HG03457 (cell line): ENCODE measurements at regions not wholly inside any gene's neighbourhood (a gene's known extent, or its start where the extent isn't known, plus 50 kb on each side); places are given as distances from the start of the nearest gene placed in this dataset.
"Not testable (repeated sequence)": the region's sequence is repeated elsewhere in the genome, so short reads cannot be mapped to it uniquely, and the experiment has no call there.

Experiments
- ATAC-seq: cut with Tn5 transposase; IDR thresholded peaks from one replicate; pipeline ENCODE4 v1.9.1; 2021; ENCODE audit warnings: moderate number of reproducible peaks; ENCODE audit not compliant: unreplicated experiment

DNA sequence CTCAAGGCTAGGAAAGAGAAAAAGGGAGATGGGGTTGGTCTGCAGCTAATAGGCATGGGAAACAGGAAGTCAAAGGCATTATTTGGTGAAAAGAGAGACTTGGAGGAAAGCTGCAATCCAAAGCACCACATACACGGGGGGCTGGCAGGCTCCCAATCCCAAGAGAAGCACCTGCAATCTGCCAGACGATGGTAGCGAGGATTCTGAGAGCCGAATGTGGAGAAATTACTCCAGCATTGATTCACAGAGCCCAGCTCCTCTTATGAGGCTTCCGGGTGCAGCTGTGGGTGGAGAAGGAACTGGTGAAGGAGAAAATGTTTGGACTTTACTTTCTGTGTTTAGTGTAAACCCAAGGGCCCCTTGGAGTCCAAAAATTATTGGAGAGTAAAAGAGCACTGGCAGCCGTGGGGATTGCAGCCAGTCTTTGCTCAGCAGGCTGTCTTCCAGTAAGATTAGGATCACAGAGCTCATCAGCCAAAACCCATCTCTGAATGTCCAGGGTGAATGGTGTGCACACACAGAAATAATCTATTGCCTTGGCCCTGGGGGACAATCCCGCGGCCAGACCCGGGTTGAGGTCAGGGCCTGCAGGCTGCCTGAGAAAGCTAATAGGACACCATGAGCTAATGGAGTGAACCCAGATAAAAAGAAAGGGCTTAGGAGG is 197.6 kb downstream of the KIT start:
- no peak for ATAC-seq

DNA sequence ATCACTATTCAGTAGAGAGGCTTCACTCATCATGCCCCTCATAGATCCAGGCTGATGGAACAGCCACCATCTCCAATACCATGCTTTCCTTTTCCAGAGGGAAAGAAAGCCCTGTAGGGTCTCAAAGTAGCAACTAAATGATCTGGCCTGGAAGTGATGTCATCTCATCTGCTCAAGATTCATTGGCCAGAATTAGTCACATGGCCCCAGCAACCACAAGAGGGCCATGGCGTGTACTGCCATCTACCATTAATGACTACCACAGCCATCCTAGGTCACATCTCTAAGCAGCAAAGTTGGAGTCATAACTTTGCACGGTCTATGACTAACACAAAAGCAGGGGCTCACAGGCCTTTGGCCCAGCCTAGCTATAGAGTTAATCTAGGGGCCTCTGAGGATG is 194.8 kb downstream of the KIT start:
- ATAC-seq = no peak

DNA sequence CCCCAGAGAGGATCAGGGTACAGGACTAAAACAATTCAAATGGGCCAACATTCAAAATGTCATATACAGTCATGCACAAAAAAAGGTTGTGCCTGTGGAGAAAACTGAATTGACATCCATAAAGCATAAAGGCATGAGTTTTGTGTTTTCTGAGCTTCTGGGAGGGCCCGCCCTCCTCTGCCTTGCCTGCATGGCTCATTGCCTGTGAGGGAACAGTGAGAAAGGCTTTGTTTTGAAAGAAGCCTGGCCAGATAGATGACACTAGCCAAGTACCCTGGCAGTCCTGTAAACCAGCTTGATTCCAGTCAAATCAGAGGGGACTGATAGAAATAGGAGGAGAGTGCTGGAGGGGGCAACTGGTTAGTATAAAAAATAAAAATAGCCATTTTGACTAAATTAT is 194.3 kb downstream of the KIT start:
- no peak for ATAC-seq

DNA sequence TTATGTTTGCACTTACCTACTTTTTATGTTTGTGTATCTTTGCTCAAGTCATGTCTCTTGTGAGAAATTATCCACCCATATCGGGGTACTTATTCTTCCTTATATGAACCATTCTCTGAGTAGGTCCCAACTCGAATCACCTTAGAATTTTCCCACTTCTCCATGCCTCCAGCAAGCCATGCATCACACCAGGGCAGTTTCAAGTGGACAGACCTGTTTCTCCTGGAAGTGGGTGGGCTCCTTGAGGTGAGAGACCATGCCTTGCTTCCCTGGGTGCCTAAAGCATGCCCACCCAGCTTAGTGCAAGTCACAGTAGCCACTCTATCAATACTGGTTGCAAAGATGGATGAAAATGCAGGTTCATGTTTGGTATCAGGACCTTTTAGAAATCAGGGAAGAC is 187.2 kb downstream of the KIT start:
- ATAC-seq = no peak

DNA sequence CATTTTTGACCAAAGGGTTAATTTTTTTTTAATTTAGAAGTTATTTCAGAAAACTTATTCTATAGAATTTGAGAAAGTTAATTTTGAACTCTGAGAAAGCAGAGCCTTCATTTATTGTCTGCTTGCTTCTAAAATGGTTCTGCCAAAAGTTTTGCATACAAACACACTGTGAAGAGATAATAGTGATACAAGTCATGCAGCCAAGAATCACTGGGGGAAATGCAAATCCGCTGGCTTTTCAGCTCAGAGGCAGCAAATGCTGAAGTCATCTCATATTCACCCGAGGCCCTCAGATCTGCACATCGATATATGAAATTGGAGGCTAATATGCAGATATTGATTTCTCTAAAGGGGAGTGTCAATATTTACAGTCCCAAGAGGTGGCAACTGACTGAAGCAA is 186.2 kb downstream of the KIT start:
- no peak for ATAC-seq

DNA sequence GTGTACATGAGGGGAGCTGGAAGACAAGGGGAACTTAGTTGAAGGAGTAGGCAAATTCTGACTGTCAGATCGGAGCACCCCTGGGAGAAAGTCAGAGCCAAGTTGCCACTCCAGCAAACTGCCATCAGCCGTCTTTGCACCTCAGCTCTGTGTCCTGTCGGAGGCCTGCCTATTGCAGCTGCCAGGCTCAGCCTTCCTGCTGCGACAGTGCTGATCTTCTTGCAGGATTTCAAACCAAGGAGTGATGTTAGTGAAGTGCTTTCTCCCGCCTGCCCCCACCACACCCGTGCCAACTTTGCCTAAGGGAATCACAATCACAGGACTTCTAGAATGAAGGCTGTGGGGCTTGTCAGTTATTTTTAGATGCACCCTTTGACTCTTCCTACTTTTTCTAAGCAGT is 185.3 kb downstream of the KIT start:
- no peak for ATAC-seq

DNA sequence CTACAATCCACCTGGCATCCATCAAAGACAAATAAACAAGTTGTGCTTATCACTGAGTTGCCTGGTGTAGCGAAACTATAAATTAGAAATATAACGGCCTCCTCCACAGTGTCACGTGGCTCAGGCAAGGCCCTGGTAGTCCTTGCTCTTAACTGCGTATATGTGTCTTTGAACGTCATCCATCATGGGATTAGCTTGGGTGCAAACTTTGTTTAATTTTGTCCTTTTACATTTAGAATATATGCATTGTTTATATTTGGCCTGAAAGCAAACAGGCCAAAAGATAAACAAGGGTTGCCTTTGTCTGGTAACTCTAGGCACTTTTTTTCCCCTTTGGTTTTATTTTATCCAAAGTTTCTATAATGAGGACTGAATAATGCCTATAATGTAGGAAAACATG is 184.9 kb downstream of the KIT start:
- ATAC-seq = no peak

DNA sequence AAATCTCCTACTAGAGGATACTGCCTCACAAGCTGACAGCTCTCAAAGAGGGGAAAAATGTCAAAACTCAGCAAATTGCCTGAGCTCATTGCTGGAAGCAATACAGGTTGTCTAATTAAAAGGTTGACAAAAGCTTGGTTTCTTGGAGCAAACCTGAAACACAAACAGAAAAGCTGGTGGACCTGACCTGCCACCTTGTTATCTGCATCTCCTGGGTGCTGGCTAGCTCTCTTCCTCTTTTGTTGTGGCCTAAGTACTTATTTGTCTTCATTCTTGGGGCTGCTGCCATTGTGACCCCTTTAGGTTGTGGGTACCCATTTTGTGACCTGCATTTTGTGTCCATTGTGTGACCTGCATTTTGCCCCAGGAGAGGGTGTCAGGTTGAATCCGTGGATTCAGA is 184.5 kb downstream of the KIT start:
- ATAC-seq = no peak

DNA sequence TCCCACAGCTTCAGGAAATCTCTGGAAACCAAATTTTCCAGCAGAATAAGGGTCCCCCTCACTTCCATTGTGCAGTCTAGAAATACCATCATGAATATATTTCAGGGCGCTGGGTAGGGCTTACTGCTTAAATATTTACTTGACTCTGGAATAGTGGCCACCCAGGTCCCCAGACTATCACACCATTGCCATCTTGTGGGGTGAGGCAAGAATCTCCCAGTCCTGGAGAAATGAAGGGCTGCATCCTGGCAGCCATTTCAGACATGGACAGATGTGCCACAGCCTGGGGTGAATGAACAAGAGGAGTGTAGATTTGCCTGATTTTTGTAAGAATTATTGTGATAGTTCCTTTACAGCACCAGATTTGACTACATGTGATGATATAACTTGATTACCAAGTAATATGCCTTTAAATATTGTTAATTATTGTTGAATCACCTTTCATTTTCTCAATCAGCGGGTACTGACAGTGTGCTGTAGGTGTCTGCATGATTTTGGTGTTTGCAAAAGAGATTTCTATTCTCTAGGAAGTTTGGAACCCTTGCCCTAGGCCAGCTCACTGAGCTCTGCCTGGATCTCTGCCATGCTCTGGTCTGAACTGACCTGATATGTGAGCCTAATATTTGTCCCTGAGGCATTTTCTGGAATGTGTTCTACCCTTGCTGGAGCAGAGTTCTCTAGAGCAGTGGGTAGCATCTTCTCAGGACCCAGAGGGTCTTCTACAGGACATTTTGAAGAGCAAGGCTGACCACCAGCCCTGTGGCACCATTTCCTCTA is 183.4 kb downstream of the KIT start:
- no peak for ATAC-seq

DNA sequence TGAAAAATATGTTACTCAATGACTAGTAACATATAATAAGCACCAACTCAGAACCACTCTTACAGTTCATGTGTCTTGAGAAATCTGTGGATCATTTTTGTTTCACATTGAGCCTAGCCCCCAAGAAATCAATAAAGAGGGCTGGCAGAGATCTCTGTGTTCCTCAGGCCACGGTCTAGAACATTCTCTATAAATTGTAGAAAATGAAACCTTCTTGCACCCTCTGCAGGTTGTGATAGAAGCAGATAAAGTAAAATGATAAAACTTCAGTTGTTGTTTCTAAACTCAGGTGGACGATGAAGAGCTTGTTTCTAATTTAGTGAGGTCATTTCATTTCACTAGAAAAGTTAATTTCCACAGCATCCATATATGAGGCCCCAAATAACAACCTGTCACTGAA is 182.7 kb downstream of the KIT start:
- ATAC-seq = no peak

DNA sequence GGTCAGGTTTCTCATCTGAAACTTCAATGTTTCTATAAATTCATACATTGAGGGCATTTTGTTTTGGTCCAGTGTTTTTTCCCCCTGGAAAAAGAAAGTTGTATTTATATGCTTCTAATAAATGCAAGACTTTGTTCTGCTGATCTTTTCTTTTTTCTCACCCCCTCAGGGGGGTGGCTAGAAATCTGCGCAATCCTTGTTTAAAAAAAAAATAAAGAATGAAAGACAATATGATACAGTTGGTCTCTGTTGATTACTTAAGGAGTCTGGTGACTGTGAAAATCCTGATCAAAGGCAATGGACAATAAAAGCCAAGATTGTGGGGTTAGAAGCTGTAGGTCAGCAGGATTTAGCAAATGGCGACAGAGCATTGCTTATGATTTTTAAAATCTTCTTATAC is 180.5 kb downstream of the KIT start:
- ATAC-seq = no peak

DNA sequence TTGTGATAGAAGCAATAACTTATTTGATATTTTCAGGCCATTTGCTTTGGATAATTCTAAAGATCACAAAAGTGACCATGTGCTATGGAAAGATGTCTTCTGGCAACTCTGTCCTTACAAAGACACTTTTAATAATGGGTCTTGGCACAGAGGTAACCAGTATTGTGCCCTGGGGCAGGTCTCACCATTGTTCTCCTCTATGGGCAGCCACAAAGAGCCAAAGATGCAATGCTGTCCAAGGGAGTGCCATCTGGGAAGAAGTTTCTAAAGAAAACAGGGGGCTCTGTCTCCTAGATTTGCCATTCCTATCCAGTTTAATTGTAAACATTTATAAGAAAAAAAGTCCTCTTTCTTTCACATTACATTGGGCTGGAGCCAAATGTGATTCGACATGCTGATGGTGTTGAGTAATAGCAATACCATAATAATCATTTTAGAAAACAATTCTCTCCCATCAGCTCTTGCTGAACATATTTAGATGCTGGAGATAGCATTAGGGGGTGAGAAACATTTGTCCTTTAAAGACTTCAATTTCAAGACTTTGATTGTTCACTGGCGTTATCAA is 179.9 kb downstream of the KIT start:
- ATAC-seq = no peak

DNA sequence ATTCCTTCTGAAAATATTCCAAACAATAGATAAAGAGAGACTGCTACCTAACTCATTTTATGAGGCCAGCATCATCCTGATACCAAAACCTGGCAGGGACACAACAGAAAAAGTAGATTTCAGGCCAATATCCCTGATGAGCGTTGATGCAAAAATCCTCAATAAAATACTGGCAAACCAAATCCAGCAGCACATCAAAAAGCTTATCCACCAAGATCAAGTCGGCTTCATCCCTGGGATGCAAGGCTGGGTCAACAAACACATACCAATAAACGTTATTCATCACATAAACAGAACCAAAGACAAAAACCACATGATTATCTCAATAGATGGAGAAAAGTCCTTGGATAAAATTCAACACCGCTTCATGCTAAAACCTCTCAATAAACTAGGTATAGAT is 170.6 kb downstream of the KIT start:
- not testable (repeated sequence) for ATAC-seq

DNA sequence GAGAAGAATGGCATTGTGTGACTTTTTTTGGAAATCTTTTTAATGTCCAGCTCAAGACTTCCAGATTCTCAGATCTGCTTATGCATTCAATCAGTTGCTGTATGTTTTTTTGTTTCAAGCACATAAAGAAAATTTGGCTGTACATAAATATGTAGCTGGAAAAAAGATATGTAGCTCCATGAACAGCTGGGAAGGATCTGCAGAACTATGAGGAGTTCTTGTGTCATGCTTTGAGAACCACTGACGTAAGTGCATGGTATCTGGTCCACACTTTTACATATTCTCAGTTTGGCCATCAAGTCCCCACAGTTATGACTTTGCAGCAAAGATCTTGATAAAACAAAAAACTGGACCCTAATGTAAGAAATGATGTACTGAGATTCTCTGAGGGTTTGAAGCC is 165.9 kb downstream of the KIT start:
- ATAC-seq = no peak

DNA sequence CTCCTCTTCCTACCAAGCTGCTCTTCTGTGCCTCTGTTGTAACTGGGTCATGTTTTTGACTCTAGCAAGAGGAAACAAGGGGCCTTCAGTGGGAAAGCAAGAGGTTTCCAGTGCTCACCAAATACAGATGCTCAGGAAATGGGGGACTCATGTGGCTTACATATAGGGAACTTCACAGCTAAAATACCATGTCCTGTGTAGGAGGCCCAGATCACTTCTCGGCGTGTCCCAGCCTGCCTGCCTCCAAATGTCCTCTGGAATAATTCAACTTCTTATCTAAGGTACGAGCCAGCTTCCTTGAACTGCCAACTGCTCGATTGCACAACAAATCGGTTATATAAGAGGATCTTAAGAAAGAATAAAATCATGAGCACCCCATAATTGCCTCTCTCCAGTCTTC is 161.3 kb downstream of the KIT start:
- no peak for ATAC-seq

DNA sequence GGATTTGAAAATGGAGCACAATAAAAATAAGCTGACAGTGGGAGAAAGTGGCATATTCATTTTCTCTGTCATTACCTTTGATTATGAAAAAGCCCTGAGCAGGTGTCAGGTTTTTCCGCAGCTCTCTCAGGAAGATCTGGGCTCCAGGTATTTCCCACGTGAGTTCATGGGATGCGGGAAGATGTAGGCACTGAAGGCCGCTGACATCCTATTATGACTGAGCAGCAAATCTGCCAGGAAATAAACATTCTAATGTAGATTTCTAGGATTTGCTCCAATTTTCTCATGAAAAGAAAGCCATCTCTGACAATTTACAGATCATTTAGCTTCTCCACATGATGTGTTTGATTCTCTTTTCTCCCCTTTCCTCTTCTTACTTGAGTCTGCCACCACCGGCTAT is 160.7 kb downstream of the KIT start:
- ATAC-seq = no peak

DNA sequence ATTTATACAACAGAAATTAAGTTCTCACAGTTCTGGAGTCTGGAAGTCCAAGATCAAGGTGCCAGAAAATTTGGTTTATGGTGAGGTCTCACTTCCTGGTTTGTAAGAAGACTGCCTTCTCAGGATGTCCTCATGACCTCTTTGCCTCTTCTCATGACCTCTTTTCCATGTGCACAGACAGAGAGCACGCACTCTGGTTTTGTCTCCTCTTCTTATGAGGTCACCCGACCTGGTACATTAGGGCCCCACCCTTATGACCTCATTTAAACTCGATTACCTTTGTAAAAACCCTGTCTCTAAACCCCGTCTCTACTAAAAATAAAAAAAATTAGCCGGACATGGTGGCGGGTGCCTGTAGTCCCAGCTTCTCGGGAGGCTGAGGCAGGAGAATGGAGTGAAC is 155.9 kb downstream of the KIT start:
- ATAC-seq = no peak

DNA sequence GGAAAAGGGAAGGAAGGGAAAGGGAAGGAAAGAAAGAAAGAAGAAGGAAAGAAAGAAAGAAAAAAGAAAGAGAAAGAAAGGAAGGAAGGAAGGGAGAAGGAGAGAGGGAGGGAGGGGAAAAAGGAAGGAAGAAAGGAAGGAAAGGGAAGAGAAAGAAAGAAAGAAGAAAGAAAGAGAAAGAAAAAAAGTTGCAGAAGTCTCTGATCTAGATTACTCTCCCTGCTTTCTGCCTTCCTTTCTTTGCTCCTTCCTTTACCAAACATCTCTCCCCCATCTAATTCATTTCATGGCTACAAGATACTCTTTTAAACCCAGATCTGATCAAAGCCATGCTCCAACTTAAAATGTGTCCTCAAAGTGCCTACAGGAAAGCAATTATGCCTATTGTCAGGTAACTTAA is 148.6 kb downstream of the KIT start:
- ATAC-seq = no peak

DNA sequence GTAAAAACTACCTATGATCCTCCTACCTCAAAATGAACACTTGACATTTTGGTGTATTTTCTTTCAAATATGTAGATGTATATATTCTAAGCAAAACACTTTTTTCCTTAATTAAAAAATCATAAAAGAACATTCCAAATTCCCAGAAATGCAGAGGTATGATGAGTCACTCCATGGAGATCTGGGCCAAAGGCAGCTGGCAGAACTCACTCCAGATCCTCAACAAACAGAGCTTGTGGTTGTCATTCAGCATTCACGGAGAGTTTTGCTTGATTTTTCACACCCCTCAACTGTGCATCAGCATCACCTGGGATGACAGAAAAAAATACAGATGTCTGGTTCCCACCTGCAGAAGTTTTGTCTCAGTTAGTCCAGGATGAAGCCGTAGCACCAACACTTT is 144.6 kb downstream of the KIT start:
- ATAC-seq = no peak

DNA sequence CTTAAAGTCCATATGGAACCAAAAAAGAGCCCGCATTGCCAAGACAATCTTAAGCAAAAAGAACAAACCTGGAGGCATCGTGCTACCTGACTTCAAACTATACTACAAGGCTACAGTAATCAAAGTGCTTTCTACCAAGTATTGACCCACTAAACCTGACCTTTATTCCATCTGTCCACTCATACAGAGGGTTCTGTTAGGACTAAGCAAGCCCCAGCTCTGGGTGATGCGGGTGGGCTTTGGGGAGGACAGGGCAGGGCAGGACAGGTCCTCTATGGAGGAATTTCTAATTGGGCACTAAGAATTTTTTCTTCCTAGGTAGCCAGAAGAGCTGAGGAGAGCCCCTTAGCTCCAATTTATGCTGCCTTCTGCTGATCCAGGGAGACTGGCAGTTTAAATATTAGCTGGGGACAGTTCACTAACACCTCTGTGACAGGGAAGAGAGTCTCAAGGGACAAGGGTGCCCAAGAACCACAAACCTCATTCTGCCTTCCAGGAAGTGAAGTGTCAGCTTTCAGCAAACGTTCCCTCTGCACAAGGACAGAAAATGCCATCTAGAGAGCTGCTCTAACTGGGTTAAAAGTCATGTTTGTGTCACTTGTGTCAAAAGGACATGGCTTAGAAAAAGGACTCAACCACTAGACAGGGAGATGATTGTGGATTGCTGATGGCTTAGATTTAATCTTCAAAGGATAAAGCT is 143.2 kb downstream of the KIT start:
- peak; percentile 97 for ATAC-seq

DNA sequence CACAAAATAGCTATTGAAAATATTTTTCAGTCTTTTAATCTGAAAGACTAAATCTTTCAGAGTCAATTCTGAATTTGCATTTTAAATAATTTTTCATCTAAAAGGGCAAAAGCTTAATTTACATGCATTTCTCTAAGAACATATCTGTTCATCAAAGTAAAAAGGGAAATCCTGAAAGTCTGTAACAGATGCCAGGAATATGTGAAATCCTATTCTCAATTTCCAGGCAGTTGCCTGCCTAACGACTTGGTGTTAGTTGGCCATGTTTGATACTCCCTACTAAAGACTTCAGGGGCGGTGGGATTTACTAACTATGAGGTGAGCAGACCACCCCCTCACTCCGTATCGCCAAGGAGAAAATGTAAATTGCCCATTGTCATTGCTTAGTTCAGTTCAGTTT is 136.8 kb downstream of the KIT start:
- ATAC-seq = no peak

DNA sequence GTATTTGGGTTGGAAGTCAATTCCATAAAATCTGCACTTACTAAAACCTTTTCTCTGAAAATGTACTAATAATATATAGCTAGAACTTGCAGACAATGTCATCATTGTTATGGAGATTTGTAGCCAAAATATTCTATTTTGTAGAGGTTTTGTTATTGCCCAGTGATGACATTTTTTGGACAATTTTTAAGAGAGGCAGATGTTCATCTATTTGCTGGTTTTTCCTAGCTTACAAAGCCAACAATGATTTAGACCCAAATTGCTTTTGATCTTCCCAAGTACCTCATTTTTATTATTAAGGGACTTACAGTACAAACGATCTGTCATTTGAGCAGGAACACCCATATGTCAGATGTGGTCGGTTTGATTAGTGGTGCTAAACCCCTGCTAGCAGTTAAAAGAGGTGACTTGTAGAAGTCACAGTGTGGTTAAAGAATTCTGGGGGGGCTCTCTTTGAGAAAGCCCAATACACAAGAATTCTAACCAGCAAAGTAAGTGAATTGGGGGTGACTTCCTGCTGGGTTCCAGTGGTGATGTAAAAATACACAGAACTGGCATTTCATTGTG is 136.2 kb downstream of the KIT start:
- ATAC-seq = no peak
